ENCODE measurements at regions not wholly inside any gene's neighbourhood (a gene's known extent, or its start where the extent isn't known, plus 50 kb on each side); places are given as distances from the start of the nearest gene placed in this dataset.
"Not testable (repeated sequence)": the region's sequence is repeated elsewhere in the genome, so short reads cannot be mapped to it uniquely, and the experiment has no call there.

- no peak for FAIRE-seq
Measured at GRCh38 chr14:49033131-49033530, 553.0 kb downstream of the RPS29 start.

DNA sequence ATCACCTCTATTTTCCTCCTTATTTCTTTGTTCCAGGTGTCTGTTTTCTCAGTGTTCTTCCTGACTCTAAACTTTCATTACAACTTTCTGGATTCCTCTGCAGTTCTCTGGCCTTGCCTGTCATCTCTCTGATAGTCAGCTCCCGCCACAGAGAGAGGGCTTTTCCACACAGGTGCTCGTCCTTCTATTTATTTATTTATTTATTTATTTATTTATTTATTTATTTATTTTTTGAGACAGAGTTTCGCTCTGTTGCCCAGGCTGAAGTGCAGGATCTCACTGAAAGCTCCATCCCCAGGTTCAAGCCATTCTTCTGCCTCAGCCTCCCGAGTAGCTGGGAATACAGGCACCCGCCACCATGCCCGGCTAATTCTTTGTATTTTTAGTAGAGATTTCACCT lies 554.5 kb downstream of the RPS29 start:
- not testable (repeated sequence) for DNase-seq (ENCODE audit: insufficient read length, low spot score); FAIRE-seq

More at GRCh38 chr14:49033131-49033530, 553.0 kb downstream of the RPS29 start:
- DNase-seq (ENCODE audit: insufficient read length, low spot score) = no peak

- FAIRE-seq (no peak), DNase-seq (ENCODE audit: insufficient read length, low spot score) (peak; percentile 1)
Measured at GRCh38 chr14:49019467-49020115, 566.6 kb downstream of the RPS29 start.

GRCh38 chr14:49017447-49017846 lies 568.7 kb downstream of the RPS29 start:
- no peak for DNase-seq (ENCODE audit: insufficient read length, low spot score)
- FAIRE-seq = no peak

DNA sequence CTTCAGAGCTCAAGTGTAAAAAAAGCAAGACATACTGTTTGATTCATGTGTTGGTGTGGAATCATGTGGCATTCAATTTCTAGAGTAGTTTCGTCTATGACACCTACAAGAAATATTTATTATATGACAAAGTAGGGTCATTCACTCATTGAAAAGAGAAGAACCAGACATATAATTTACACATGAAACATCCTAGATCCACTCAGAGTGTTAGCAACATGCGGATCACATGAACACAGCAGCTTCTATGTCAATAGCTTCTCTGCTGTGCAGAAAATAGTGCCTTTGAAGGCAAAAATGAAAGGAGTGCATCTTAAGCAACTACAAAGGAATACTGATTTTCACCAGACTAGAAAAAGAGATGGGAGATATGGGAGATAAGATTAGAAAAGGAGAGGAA lies 569.8 kb downstream of the RPS29 start:
- DNase-seq (ENCODE audit: insufficient read length, low spot score) (no peak), FAIRE-seq (no peak)

DNA sequence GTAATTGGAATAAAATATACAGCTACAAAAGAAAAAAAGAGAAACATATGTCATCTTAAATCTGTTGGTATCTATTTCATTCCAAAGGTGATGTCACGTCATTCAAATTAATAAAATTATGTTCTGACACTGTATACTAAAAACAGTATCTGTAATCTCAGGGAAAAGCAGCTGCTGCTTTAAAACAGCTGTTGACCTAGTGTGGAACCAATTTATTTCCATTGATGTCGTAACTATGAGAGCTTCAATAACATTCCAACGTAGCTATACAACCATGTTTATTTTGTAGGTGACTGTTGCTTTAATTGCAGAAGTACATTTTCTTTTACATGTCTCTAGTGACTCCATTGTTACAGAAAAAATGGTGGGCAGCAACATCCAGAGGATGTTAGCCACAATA lies 571.7 kb downstream of the RPS29 start:
- DNase-seq (ENCODE audit: insufficient read length, low spot score) = no peak
- no peak for FAIRE-seq

GRCh38 chr14:49008363-49008762 lies 577.8 kb downstream of the RPS29 start:
- no peak for DNase-seq (ENCODE audit: insufficient read length, low spot score)

GRCh38 chr14:48991141-48991540 lies 595.0 kb downstream of the RPS29 start:
- no peak for FAIRE-seq
- no peak for DNase-seq (ENCODE audit: insufficient read length, low spot score)

More at GRCh38 chr14:49008363-49008762, 577.8 kb downstream of the RPS29 start:
- FAIRE-seq = no peak

- FAIRE-seq = no peak
- no peak for DNase-seq (ENCODE audit: insufficient read length, low spot score)
Measured at GRCh38 chr14:48983351-48983888, 602.8 kb downstream of the RPS29 start.

GRCh38 chr14:48974994-48975393 lies 611.2 kb downstream of the RPS29 start:
- DNase-seq (ENCODE audit: insufficient read length, low spot score) = no peak
- FAIRE-seq = no peak

- no peak for FAIRE-seq
- DNase-seq (ENCODE audit: insufficient read length, low spot score) = no peak
Measured at GRCh38 chr14:48973151-48973550, 613.0 kb downstream of the RPS29 start.

DNA sequence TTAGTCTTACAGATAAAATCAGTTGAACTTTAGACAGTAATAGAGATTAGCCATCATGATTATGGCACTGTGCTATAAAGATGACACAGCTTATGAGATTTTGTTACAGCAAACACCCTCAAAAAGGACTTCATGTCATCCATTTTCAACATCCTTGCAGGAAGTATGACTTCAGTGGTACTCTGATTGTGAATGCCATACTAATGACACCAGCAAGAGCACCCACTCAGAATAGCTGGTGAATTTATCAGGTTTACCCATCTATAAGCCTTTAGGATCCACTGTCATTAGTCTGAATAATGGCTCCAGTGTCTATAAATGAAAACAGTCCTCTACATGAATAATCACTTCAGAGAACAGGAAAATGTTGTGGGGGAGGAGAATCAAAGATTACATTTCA lies 615.2 kb downstream of the RPS29 start:
- no peak for FAIRE-seq
- DNase-seq (ENCODE audit: insufficient read length, low spot score) = no peak

GRCh38 chr14:48967419-48967818 lies 618.8 kb downstream of the RPS29 start:
- FAIRE-seq (no peak), DNase-seq (ENCODE audit: insufficient read length, low spot score) (no peak)

DNA sequence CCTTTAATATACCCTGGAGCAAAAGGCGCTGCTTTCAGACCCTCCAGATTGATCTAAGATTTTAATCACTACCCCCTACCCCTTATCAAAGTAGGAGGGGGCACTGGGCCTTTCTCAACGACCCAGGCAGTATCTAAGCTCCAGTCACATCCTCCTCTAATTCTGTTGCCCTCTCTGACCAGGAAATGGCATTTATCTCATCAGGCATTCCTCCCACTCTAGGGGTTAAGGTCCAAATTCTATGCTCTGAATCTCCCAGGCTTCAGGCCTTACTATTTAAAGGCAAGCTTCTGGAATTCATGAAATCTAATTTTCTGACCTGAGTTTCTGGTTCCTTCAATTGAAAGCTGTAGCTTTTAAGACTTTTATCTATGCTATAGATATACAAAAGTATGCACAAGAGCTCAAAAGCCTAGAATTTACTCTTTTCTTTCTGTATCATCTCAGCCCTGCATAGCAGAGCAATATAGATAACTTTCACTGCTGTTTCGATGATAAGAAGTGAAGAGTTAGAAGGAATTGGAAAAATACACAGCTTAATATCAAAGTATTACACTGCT lies 622.9 kb downstream of the RPS29 start:
- FAIRE-seq = no peak
- no peak for DNase-seq (ENCODE audit: insufficient read length, low spot score)

- FAIRE-seq = no peak
- no peak for DNase-seq (ENCODE audit: insufficient read length, low spot score)
Measured at GRCh38 chr14:48957486-48957885, 628.7 kb downstream of the RPS29 start.

DNA sequence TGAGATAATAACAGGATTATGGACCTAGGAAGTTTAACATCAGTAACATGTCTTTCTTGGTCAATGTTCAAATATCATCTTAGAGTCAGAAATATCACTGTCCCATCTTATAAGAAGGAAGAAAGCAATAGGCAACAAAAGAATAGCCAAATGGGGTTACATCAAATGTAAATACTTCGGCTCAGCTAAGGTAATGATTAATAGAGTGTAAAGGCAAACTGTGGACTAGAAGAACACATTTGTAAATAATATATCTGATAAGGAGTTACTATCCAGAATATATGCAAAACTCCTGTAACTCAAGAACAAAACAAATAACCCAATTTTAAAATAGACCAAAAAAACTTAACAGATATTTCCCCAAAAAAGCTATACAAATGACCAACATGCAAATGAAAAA lies 630.3 kb downstream of the RPS29 start:
- FAIRE-seq = no peak
- DNase-seq (ENCODE audit: insufficient read length, low spot score) = no peak

GRCh38 chr14:48954446-48954845 lies 631.7 kb downstream of the RPS29 start:
- FAIRE-seq (no peak), DNase-seq (ENCODE audit: insufficient read length, low spot score) (no peak)

GRCh38 chr14:48944809-48945208 lies 641.4 kb downstream of the RPS29 start:
- FAIRE-seq (no peak), DNase-seq (ENCODE audit: insufficient read length, low spot score) (no peak)

GRCh38 chr14:48943913-48944312 lies 642.3 kb downstream of the RPS29 start:
- DNase-seq (ENCODE audit: insufficient read length, low spot score) (no peak), FAIRE-seq (no peak)

- FAIRE-seq (no peak), DNase-seq (ENCODE audit: insufficient read length, low spot score) (no peak)
Measured at GRCh38 chr14:48937541-48938195, 648.5 kb downstream of the RPS29 start.

DNA sequence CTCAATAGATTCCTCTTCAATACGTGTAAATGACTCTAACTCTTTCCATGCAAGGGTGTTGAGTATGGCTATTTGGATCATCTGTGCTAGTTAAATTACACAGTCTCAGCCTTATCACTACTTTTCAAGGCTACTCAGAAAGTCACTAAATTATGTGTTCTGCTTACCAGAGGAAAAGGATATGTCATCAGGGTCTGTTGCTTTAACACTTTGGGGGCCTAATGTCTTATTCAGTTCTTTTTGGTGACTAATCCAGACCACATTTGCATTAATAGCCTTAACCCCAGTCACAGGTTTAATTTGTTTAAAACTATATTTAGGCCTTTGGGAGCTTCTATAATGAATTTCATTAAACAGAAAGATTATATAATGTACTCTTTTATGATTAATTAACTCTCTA lies 649.3 kb downstream of the RPS29 start:
- FAIRE-seq (no peak), DNase-seq (ENCODE audit: insufficient read length, low spot score) (no peak)

DNA sequence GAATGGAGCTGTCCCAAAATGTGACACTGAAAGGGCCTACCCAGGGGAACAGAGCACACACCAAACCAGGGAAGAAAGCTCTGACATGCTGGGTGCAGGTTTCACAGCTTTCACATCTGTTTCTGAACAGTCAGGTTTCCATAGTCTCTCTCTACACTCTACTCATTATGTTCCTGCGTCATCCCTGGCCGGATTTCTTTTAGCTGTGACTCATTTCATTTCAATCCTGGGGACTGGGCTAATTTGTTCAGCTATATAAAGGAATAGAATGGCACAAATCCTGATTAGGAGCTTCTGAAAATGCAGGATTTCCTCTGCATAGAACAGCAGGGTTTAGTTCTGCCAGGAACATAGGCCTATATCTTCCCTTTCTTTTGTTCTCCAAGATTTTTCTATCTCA lies 649.8 kb downstream of the RPS29 start:
- no peak for DNase-seq (ENCODE audit: insufficient read length, low spot score)
- no peak for FAIRE-seq

Data from GM19239 (cell line).